GM13976 (cell line): ENCODE measurements at regions not wholly inside any gene's neighbourhood (a gene's known extent, or its start where the extent isn't known, plus 50 kb on each side); places are given as distances from the start of the nearest gene placed in this dataset.

ENCODE experiments used
- DNase-seq: peaks from one replicate; pipeline ENCODE4 v3.0.0; 2012; ENCODE audit warnings: low spot score
- in situ Hi-C: fragments of 300-500 bp; cut with MboI; formaldehyde crosslinking; loops from one replicate; pipeline ENCODE4 v1.12.0; 2022; ENCODE audit warnings: low sequenced_read_pairs, mixed read lengths, inconsistent platforms; ENCODE audit not compliant: unreplicated experiment
- TF ChIP-seq, protein P1 (sequence below): IDR thresholded peaks from 2 replicates; pipeline ENCODE4 v1.5.1; 2012; ENCODE audit warnings: borderline replicate concordance, mild to moderate bottlenecking; ENCODE audit not compliant: insufficient read depth; ENCODE audit errors: extremely low read depth, missing control alignments, control extremely low read depth

DNA sequence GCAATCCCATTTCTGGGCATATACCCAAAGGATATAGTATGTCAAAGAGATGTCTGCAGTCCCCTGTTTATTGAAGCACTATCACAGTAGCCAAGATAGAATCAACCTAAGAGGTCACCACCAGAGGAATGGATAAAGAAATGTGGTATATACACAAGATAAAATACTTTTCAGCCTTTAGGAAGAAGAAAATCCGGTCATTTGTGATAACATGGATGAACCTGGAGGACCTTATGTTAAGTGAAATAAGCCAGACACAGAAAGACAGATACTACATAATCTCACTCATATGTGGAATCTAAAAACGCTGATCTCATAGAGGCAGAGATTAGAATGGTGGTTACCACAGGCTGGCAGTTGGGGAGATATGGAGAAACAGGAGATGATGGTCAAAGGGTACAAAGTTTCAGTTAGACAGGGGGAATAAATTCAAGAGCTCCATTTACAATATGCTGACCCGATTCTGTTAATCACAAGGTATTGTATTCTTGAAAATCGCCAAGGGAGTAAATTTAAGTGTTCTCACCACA lies 195.8 kb downstream of the MTHFS start:
- in situ Hi-C loops = no loop called here
- TF ChIP-seq, protein P1, sequence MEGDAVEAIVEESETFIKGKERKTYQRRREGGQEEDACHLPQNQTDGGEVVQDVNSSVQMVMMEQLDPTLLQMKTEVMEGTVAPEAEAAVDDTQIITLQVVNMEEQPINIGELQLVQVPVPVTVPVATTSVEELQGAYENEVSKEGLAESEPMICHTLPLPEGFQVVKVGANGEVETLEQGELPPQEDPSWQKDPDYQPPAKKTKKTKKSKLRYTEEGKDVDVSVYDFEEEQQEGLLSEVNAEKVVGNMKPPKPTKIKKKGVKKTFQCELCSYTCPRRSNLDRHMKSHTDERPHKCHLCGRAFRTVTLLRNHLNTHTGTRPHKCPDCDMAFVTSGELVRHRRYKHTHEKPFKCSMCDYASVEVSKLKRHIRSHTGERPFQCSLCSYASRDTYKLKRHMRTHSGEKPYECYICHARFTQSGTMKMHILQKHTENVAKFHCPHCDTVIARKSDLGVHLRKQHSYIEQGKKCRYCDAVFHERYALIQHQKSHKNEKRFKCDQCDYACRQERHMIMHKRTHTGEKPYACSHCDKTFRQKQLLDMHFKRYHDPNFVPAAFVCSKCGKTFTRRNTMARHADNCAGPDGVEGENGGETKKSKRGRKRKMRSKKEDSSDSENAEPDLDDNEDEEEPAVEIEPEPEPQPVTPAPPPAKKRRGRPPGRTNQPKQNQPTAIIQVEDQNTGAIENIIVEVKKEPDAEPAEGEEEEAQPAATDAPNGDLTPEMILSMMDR = no peak
- DNase-seq = no peak

DNA sequence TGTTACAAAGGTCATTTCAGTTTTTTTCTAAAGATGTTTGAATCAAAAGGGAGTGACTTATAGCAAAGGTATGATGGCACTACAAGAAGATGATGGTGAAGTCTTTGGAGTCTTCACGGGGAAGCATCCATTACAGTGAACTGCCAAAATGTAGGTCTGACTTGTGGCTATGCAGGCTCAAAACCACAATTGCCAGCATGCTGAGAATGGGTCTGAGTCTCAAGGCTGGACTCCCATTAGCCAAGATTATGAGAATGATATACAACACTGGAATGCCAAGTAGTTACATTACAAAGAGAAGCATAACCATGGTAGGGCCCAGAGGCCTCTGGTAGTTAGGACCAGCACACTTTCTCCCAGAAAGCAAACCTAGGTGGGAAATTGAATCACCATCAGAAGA lies 194.2 kb downstream of the MTHFS start:
- TF ChIP-seq, protein P1 = no peak
- no peak for DNase-seq
- in situ Hi-C loops = no loop called here

DNA sequence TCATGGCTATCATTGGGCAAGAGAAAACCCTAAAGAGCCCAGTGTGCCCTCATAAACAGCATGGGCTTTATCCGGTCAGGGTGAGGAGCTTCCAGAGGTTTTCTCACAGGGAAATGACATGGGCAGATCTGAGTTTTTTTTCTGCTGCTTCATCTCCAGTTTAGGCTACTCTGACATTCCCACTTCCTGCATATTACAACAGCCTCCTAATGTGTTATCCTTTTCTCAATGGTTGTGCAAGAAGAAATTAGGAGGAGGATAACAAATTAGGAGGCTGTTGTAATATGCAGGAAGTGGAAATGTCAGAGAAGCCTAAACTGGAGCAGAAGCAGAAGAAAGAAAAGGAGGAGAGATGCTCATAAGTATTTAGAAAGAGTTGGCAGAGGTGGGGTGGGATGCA lies 175.6 kb downstream of the MTHFS start:
- TF ChIP-seq, protein P1 = no peak
- in situ Hi-C loops = no loop called here
- DNase-seq = no peak

DNA sequence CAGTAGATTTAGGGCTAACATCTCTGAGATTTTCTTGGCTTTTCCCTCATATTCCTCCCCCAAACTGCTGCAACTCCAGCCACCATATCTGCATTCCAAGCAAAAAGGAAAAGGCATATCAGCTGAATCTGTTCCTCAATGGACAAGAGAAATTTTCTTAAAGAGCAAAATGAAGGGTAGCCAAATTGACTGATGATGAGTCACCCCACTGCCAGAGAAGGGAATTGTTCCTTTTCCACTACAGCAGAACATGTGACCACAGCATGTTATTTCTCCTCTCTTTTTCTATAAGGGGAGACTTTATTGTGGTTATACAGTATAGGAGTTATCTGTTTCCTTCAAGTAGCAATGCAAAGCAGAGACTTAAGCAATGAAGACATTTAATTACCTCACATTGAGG lies 172.5 kb downstream of the MTHFS start:
- DNase-seq = no peak
- in situ Hi-C loops = no loop called here
- TF ChIP-seq, protein P1 = no peak

DNA sequence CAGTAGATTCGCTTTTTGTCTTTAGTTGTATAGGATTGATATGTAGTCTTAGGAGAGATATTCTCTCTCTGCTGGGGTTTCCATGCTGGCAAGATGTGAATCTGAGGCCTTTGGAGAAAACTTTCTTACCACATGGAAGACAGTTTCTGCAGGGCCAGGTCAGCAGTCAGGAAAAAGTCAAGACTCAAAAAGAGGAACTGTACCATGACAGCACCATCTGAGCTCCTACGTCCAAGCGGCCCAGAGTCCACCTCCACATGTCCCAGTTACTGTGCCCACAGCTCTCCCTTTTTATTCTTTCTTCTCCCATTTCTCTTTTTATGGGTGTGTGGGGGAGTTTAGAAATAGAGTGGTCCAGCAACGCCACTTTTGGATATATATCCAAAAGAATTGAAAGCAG lies 172.0 kb downstream of the MTHFS start:
- in situ Hi-C loops = no loop called here
- TF ChIP-seq, protein P1 = no peak
- no peak for DNase-seq

DNA sequence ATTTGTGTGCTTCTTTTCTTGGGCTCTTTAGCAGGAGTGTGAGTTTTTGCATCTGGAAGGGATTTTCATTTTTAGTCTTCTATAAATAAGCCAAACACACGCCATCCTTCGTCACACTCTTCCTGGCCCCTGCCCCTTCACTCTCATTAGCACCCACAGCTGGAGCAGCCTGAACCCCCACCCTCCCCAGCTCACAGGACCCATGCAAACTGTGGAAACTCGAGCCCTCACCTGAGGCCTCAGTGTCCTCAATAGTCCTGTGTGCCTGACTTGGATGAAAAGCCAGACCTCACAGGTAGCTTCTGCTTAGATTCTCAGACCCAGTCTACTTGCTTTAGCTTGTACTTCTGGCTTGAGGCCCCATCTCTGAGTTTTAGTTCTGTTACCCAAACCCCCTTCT lies 167.9 kb downstream of the MTHFS start:
- no peak for DNase-seq
- TF ChIP-seq, protein P1 = no peak
- in situ Hi-C loops = no loop called here
